Peyer's patch (tissue), 4 donors: ENCODE measurements at regions not wholly inside any gene's neighbourhood (a gene's known extent, or its start where the extent isn't known, plus 50 kb on each side); places are given as distances from the start of the nearest gene placed in this dataset.

Experiments
- DNase-seq, 3 donors: peaks; one replicate each; pipeline ENCODE4 v3.0.0-alpha.2; 2017 to 2019
- H3K27ac ChIP-seq, 4 donors: fragments of 200-600 bp; sonication (generic); one replicate each; pipeline ENCODE4 v1.5.1; 2016 to 2019
- H3K27me3 ChIP-seq, 2 donors: fragments of 200-600 bp; sonication (generic); one replicate each; pipeline ENCODE4 v1.5.1; 2019
- H3K36me3 ChIP-seq, 3 donors: fragments of 200-600 bp; sonication (generic); one replicate each; pipeline ENCODE4 v1.5.1; 2016 to 2019
- H3K4me1 ChIP-seq, 4 donors: fragments of 200-600 bp; sonication (generic); one replicate each; pipeline ENCODE4 v1.5.1; 2016 to 2019
- H3K4me3 ChIP-seq, 4 donors: fragments of 200-600 bp; sonication (generic); 1 replicate in 3 of 4; 2 replicates in 1 of 4; pipeline ENCODE4 v1.5.1; 2016 to 2019; ENCODE audit warnings: mild to moderate bottlenecking in 1 of 4
- H3K9me3 ChIP-seq, 4 donors: fragments of 200-600 bp; sonication (generic); one replicate each; pipeline ENCODE4 v1.5.1; 2016 to 2019; ENCODE audit warnings: mild to moderate bottlenecking in 1 of 4
- CTCF ChIP-seq, 6 experiments: fragments of 450-650 bp in 4 of 6; fragments of 200-600 bp in 2 of 6; sonication (generic) in 1 of 6; IDR thresholded peaks; one replicate each; pipeline ENCODE4 v1.5.1; 2017 to 2019; ENCODE audit warnings: antibody characterized with exemption in 6 of 6, mild to moderate bottlenecking in 3 of 6, moderate library complexity in 1 of 6
- POLR2A ChIP-seq, 2 donors: fragments of 450-650 bp; IDR thresholded peaks; one replicate each; pipeline ENCODE4 v1.5.1; 2017; ENCODE audit warnings: antibody characterized with exemption in 2 of 2, mild to moderate bottlenecking in 2 of 2, moderate library complexity in 2 of 2

GRCh38 chr6:164836486-164836885 lies 472.9 kb downstream of the C6orf118 start:
- TF ChIP-seq CTCF (IDR thresholded peaks at IDR 0.05): no peak
- TF ChIP-seq POLR2A (IDR thresholded peaks at IDR 0.05): no peak
- no peaks in the 10 kb centered on the region for H3K36me3 ChIP-seq
- no peak overlapping the region for H3K27ac ChIP-seq
- no peaks in the 10 kb centered on the region for H3K27me3 ChIP-seq
- DNase-seq: no peak
- H3K9me3 ChIP-seq: no peaks in the 10 kb centered on the region
- no peak overlapping the region for H3K4me3 ChIP-seq
- H3K4me1 ChIP-seq: no peaks in the 10 kb centered on the region

- no peak overlapping the region for H3K4me3 ChIP-seq
- TF ChIP-seq POLR2A (IDR thresholded peaks at IDR 0.05): no peak
- no peak for TF ChIP-seq CTCF (IDR thresholded peaks at IDR 0.05)
- no peak for DNase-seq
- no peaks in the 10 kb centered on the region for H3K4me1 ChIP-seq
- no peaks in the 10 kb centered on the region for H3K27me3 ChIP-seq
- no peaks in the 10 kb centered on the region for H3K36me3 ChIP-seq
- no peak overlapping the region for H3K27ac ChIP-seq
- H3K9me3 ChIP-seq: no peaks in the 10 kb centered on the region
Observed at GRCh38 chr6:164832410-164832809, 477.0 kb downstream of the C6orf118 start.

- DNase-seq: no peak
- TF ChIP-seq CTCF (IDR thresholded peaks at IDR 0.05): no peak
- no peak for TF ChIP-seq POLR2A (IDR thresholded peaks at IDR 0.05)
- Histone ChIP-seq H3K36me3 (no peaks in the 10 kb centered on the region), H3K4me1 (no peaks in the 10 kb centered on the region), H3K9me3 (no peaks in the 10 kb centered on the region), H3K4me3 (no peak overlapping the region), H3K27ac (no peak overlapping the region), H3K27me3 (no peaks in the 10 kb centered on the region)
Observed at GRCh38 chr6:164827537-164827936, 481.9 kb downstream of the C6orf118 start.

- Histone ChIP-seq H3K4me3 (no peak overlapping the region), H3K27ac (no peak overlapping the region), H3K9me3 (no peaks in the 10 kb centered on the region), H3K36me3 (no peaks in the 10 kb centered on the region), H3K4me1 (no peaks in the 10 kb centered on the region), H3K27me3 (no peaks in the 10 kb centered on the region)
- no peak for DNase-seq
- TF ChIP-seq CTCF (IDR thresholded peaks at IDR 0.05): no peak
- no peak for TF ChIP-seq POLR2A (IDR thresholded peaks at IDR 0.05)
Observed at GRCh38 chr6:164826831-164827468, 482.5 kb downstream of the C6orf118 start.

GRCh38 chr6:164825386-164825785 lies 484.0 kb downstream of the C6orf118 start:
- no peaks in the 10 kb centered on the region for H3K4me1 ChIP-seq
- H3K27me3 ChIP-seq: no peaks in the 10 kb centered on the region
- TF ChIP-seq POLR2A (IDR thresholded peaks at IDR 0.05): no peak
- no peak for TF ChIP-seq CTCF (IDR thresholded peaks at IDR 0.05)
- no peak overlapping the region for H3K4me3 ChIP-seq
- DNase-seq: no peak
- H3K36me3 ChIP-seq: no peaks in the 10 kb centered on the region
- no peak overlapping the region for H3K27ac ChIP-seq
- H3K9me3 ChIP-seq: no peaks in the 10 kb centered on the region

GRCh38 chr6:164817662-164818061 lies 491.7 kb downstream of the C6orf118 start:
- Histone ChIP-seq H3K4me3 (no peak overlapping the region), H3K36me3 (no peaks in the 10 kb centered on the region), H3K27me3 (no peaks in the 10 kb centered on the region), H3K9me3 (no peaks in the 10 kb centered on the region), H3K4me1 (no peaks in the 10 kb centered on the region), H3K27ac (no peak overlapping the region)
- no peak for TF ChIP-seq CTCF (IDR thresholded peaks at IDR 0.05)
- no peak for TF ChIP-seq POLR2A (IDR thresholded peaks at IDR 0.05)
- no peak for DNase-seq
